Motor neuron (in vitro differentiated cells): ENCODE measurements at regions not wholly inside any gene's neighbourhood (a gene's known extent, or its start where the extent isn't known, plus 50 kb on each side); places are given as distances from the start of the nearest gene placed in this dataset.

Source experiments
- ATAC-seq, 8 experiments: fragments of 200-7000 bp; cut with Tn5 transposase; replicated peaks in 6 of 8; 2 replicates each; pipeline ENCODE4 v1.8.0; 2021; ENCODE audit warnings: mild to moderate bottlenecking in 8 of 8, moderate library complexity in 8 of 8
- H3K27ac ChIP-seq, 2 donors: fragments of 250-450 bp; sonication (Bioruptor Pico); 2 replicates each; pipeline ENCODE4 v1.9.0; 2021; ENCODE audit warnings: antibody characterized with exemption in 2 of 2, mild to moderate bottlenecking in 2 of 2, moderate library complexity in 1 of 2
- H3K4me1 ChIP-seq, 2 donors: fragments of 250-450 bp; sonication (Bioruptor Pico); replicated peaks in 1 of 2; 2 replicates each; pipeline ENCODE4 v1.6.1; 2021; ENCODE audit warnings: antibody characterized with exemption in 2 of 2, mild to moderate bottlenecking in 2 of 2, moderate library complexity in 1 of 2
- H3K4me3 ChIP-seq, 5 donors: fragments of 250-450 bp; sonication (Bioruptor Pico); 2 replicates each; pipeline ENCODE4 v1.9.0; 2021; ENCODE audit warnings: antibody characterized with exemption in 5 of 5, mild to moderate bottlenecking in 5 of 5, moderate library complexity in 4 of 5
- WGBS, 10 experiments: fragments of 450-650 bp; shearing (Covaris generic); methylation state at CpG; one replicate each; pipeline ENCODE4 v1.0.0; 2022; 5-methylcytosine and 5-hydroxymethylcytosine counted together
- in situ Hi-C, 9 experiments: fragments of 400-800 bp; cut with MboI; loops; one replicate each; pipeline ENCODE4 v1.15.0; 2021; ENCODE audit warnings: low sequenced_read_pairs in 9 of 9, low pct_unique_long_range_greater_than_20kb in 2 of 9; ENCODE audit not compliant: unreplicated experiment in 9 of 9

GRCh38 chr5:34539183-34539582 is 116.9 kb upstream of the RAI14 start:
- 22 to 90% (median 79%) methylated on average over 1 of the region's 1 CpG; no CpG with 5 or more reads in 2 of the 10 experiments for WGBS, 10 experiments

GRCh38 chr5:34541067-34541466 is 115.1 kb upstream of the RAI14 start:
- WGBS, 10 experiments, result 60 to 100% (median 83%) methylated on average over 1 to 4 of the region's 4 CpGs; no CpG with 5 or more reads in 3 of the 10 experiments
- H3K4me1 ChIP-seq, result no peaks in the 10 kb centered on the region
- in situ Hi-C loops, result no loop called here
- no peak overlapping the region for H3K27ac ChIP-seq
- no peak overlapping the region for H3K4me3 ChIP-seq
- ATAC-seq, result no peak

More at GRCh38 chr5:34539183-34539582, 116.9 kb upstream of the RAI14 start:
- ATAC-seq, result no peak
- in situ Hi-C loops, result no loop called here
- no peak overlapping the region for H3K4me3 ChIP-seq
- H3K4me1 ChIP-seq, result no peaks in the 10 kb centered on the region
- H3K27ac ChIP-seq, result no peak overlapping the region

GRCh38 chr5:34542818-34543217 is 113.3 kb upstream of the RAI14 start:
- H3K4me1 ChIP-seq, result no peaks in the 10 kb centered on the region
- WGBS, 10 experiments, result 78 to 86% methylated on average over 1 of the region's 1 CpG; no CpG with 5 or more reads in 8 of the 10 experiments
- H3K27ac ChIP-seq, result no peak overlapping the region
- in situ Hi-C loops, result no loop called here
- no peak for ATAC-seq
- H3K4me3 ChIP-seq, result no peak overlapping the region

GRCh38 chr5:34543687-34544086 is 112.4 kb upstream of the RAI14 start:
- WGBS, 10 experiments, result 0 to 64% (median 46%) methylated on average over 1 of the region's 1 CpG; no CpG with 5 or more reads in 2 of the 10 experiments
- H3K27ac ChIP-seq, result no peak overlapping the region
- in situ Hi-C loops, result no loop called here
- no peak for ATAC-seq
- H3K4me3 ChIP-seq, result no peak overlapping the region
- no peaks in the 10 kb centered on the region for H3K4me1 ChIP-seq

- ATAC-seq, result no peak
- H3K4me3 ChIP-seq, result no peak overlapping the region
- no peak overlapping the region for H3K27ac ChIP-seq
- 8 to 88% (median 29%) methylated on average over 1 of the region's 1 CpG; no CpG with 5 or more reads in 3 of the 10 experiments for WGBS, 10 experiments
- no peaks in the 10 kb centered on the region for H3K4me1 ChIP-seq
- in situ Hi-C loops, result no loop called here
Measured at GRCh38 chr5:34544403-34544802, 111.7 kb upstream of the RAI14 start.

GRCh38 chr5:34545164-34545563 is 111.0 kb upstream of the RAI14 start:
- ATAC-seq, result no peak
- Histone ChIP-seq H3K4me3 (no peak overlapping the region), H3K27ac (no peak overlapping the region), H3K4me1 (no peaks in the 10 kb centered on the region)
- in situ Hi-C loops, result no loop called here
- WGBS, 10 experiments, result 43 to 90% (median 82%) methylated on average over 1 to 3 of the region's 3 CpGs; no CpG with 5 or more reads in 2 of the 10 experiments

- no peak overlapping the region for H3K4me3 ChIP-seq
- no peak for ATAC-seq
- H3K27ac ChIP-seq, result no peak overlapping the region
- in situ Hi-C loops, result no loop called here
- no peaks in the 10 kb centered on the region for H3K4me1 ChIP-seq
- WGBS, 10 experiments, result 17 to 100% (median 60%) methylated on average over 1 to 2 of the region's 2 CpGs; no CpG with 5 or more reads in 2 of the 10 experiments
Measured at GRCh38 chr5:34545626-34546025, 110.5 kb upstream of the RAI14 start.

- peaks cover 0 to 4% of the 10 kb centered on the region in 2 donors for H3K4me1 ChIP-seq
- no peak overlapping the region for H3K27ac ChIP-seq
- ATAC-seq, result peak in 1 of 8 experiments; percentile 34
- 70 to 100% (median 88%) methylated on average over 1 to 2 of the region's 2 CpGs; no CpG with 5 or more reads in 3 of the 10 experiments for WGBS, 10 experiments
- in situ Hi-C loops, result no loop called here
- H3K4me3 ChIP-seq, result no peak overlapping the region
Measured at GRCh38 chr5:34547300-34548085, 108.6 kb upstream of the RAI14 start.

- Histone ChIP-seq H3K27ac (no peak overlapping the region), H3K4me3 (no peak overlapping the region), H3K4me1 (peaks cover 0 to 4% of the 10 kb centered on the region in 2 donors)
- ATAC-seq, result no peak
- WGBS, 10 experiments, result 17 to 100% (median 60%) methylated on average over 1 of the region's 1 CpG; no CpG with 5 or more reads in 3 of the 10 experiments
- in situ Hi-C loops, result no loop called here
Measured at GRCh38 chr5:34548086-34548403, 108.1 kb upstream of the RAI14 start.

GRCh38 chr5:34550247-34550646 is 105.9 kb upstream of the RAI14 start:
- peak in 3 of 8 experiments; percentile 64 to 90 (median 72) for ATAC-seq
- Histone ChIP-seq H3K4me1 (peaks cover 0 to 4% of the 10 kb centered on the region in 2 donors), H3K4me3 (no peak overlapping the region), H3K27ac (no peak overlapping the region)
- in situ Hi-C loops, result no loop called here
- WGBS, 10 experiments, result 0 to 100% (median 50%) methylated on average over 1 to 2 of the region's 2 CpGs; no CpG with 5 or more reads in 2 of the 10 experiments

GRCh38 chr5:34550964-34551363 is 105.2 kb upstream of the RAI14 start:
- Histone ChIP-seq H3K4me3 (no peak overlapping the region), H3K4me1 (peaks cover 0 to 4% of the 10 kb centered on the region in 2 donors), H3K27ac (no peak overlapping the region)
- ATAC-seq, result no peak
- in situ Hi-C loops, result no loop called here
- WGBS, 10 experiments, result 0 to 65% (median 33%) methylated on average over 1 to 3 of the region's 3 CpGs; no CpG with 5 or more reads in 1 of the 10 experiments

- peak in 3 of 8 experiments; percentile 18 to 50 (median 24) for ATAC-seq
- Histone ChIP-seq H3K27ac (no peak overlapping the region), H3K4me1 (peaks cover 0 to 4% of the 10 kb centered on the region in 2 donors), H3K4me3 (no peak overlapping the region)
- in situ Hi-C loops, result no loop called here
- WGBS, 10 experiments, result 8 to 92% (median 70%) methylated on average over 1 to 4 of the region's 4 CpGs; no CpG with 5 or more reads in 2 of the 10 experiments
Measured at GRCh38 chr5:34551911-34552433, 104.2 kb upstream of the RAI14 start.

GRCh38 chr5:34552686-34553085 is 103.4 kb upstream of the RAI14 start:
- 17 to 100% (median 84%) methylated on average over 1 to 3 of the region's 3 CpGs; no CpG with 5 or more reads in 3 of the 10 experiments for WGBS, 10 experiments
- Histone ChIP-seq H3K4me3 (no peak overlapping the region), H3K4me1 (peaks cover 0 to 4% of the 10 kb centered on the region in 2 donors), H3K27ac (no peak overlapping the region)
- peak in 3 of 8 experiments; percentile 7 to 55 (median 25) for ATAC-seq
- in situ Hi-C loops, result no loop called here
